ENCODE measurements at regions not wholly inside any gene's neighbourhood (a gene's known extent, or its start where the extent isn't known, plus 50 kb on each side); places are given as distances from the start of the nearest gene placed in this dataset.

DNA sequence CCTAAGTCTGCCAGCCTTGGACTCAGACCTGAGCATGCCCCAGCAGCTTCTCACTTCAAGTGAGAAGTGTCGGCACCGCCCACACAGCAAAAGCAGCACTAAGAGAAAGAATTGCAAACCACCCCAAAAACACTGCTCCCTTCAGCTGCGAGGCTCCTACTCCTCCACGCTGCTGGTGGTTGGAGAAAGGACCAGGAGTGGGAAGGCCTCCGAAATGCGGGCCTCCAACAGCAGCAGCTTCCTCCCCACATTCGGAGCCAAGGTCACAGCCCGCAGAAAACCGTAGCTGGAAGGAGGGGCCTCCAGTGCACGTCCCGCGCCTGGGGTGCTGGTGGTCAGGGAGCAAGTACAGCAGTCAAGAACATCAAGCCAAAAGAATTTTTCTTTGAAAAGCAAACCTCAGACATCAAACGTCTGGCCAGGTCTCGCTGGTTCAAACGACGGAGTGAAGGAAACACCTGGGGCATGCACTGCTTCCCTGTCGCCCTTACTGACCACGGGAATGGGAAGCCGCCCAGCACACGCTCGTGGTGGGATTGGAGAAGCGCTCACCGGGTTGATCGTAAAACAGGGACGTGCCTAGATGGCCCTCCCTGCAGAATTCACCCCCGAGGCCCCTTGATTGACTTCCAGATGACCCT, 185.6 kb upstream of the CST7 start:
- H3K4me3 ChIP-seq (ENCODE audit: insufficient read depth, low read depth, low read length) = no peak overlapping the region
- H3K36me3 ChIP-seq (replicated peaks; ENCODE audit: control insufficient read depth, insufficient read depth, low read length) = no peaks in the 10 kb centered on the region
- no peak for DNase-seq
- H3K27me3 ChIP-seq (ENCODE audit: control insufficient read depth, insufficient read depth, low read length) = no peaks in the 10 kb centered on the region

DNA sequence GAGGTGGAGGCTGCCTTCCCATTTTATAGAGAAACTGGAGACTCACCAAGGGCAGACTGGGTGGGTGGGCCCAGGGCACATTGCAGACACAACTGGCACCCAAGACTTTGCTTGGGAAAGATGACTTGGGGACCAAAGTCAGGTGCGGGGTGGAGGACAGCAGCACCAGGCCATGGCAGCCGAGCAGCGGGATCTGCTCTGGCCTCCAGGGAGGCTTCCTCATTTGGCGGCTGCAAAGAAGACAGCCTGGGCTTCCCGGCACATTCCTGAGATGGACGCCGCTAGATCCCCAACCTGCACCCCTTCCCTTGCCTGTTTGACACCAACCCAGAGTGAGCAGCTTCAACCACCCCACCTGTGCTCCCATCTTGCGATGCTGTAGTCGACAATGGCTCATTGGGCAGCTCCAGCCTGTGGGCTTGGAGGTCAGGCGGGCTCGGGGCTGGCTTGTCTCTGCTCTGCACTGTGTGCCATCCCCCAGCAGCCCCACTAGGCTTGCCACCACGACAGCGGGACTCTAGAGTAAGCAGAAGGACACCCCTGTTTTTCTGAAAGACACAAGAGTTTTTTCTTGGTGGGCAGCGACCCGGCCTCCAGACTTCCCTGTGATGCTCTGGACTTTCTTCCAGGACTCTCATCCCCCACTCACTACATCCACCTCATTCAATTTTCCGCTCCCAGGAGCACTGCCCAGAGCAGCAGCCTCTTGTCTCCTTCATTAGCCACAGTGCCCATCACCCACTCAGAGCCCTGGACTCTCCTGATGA, 184.9 kb upstream of the CST7 start:
- no peaks in the 10 kb centered on the region for H3K27me3 ChIP-seq (ENCODE audit: control insufficient read depth, insufficient read depth, low read length)
- DNase-seq = no peak
- H3K4me3 ChIP-seq (ENCODE audit: insufficient read depth, low read depth, low read length) = no peak overlapping the region
- H3K36me3 ChIP-seq (replicated peaks; ENCODE audit: control insufficient read depth, insufficient read depth, low read length) = no peaks in the 10 kb centered on the region

DNA sequence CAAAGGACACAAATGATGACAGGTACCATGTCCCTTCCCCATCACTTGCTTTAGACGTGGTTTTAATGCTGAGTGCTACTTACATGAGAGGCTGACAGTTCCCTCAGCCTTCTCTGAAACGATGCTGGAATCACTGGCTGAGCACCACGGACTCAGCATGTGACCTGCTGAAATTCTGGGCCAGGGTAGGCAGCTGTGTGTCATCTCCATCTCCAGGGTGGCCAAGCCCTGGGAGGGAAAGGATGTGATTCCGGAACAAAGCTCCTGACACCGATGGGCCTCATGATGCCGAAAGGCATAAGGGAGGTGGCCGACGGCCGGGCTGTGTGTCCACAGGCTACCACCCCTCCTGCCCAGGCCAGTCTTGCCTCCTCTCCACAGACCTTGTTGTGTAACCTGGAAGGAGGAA, 184.3 kb upstream of the CST7 start:
- no peaks in the 10 kb centered on the region for H3K36me3 ChIP-seq (replicated peaks; ENCODE audit: control insufficient read depth, insufficient read depth, low read length)
- H3K27me3 ChIP-seq (ENCODE audit: control insufficient read depth, insufficient read depth, low read length) = no peaks in the 10 kb centered on the region
- H3K4me3 ChIP-seq (ENCODE audit: insufficient read depth, low read depth, low read length) = no peak overlapping the region
- no peak for DNase-seq

DNA sequence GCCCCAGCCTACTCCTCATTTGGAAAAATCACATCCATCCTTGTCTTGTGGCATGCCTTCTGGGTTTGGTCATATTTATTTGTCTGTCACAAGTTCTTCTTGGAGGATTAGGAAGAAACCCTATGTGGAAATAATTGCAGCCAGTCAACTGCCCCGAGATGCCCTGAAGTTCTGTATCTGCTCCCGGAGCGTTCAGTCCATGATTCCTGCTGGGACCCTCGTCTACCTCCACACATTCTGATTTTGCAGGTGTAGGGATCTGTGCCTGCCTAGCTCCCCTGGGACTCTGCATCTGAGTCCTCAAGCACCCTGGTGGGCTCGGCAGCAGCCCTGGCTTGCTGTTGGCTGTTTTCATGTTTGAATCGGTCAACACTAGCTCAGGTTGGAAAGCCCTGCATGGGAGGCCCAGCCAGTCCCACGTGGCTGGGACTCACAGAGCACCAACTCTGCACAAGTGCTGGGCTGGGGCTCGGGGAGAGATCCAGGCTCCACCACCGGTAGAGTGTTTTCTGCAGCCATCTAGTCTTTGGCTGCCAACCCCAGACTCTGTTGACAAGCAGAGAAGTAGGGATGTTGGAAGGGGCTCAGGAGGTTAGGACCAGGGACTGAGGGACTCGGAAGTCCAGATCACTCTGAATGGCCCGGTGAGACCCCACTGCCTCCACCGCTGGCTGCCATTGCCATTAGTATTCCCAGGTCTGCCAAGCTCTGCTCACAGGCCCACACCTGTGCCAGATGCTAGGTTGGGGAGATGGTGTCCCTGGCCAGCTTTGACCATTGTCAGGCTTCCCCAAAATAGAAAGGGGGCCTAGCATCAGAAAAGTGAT, 183.5 kb upstream of the CST7 start:
- H3K27me3 ChIP-seq (ENCODE audit: control insufficient read depth, insufficient read depth, low read length) = no peaks in the 10 kb centered on the region
- no peak for DNase-seq
- no peaks in the 10 kb centered on the region for H3K36me3 ChIP-seq (replicated peaks; ENCODE audit: control insufficient read depth, insufficient read depth, low read length)
- H3K4me3 ChIP-seq (ENCODE audit: insufficient read depth, low read depth, low read length) = no peak overlapping the region

DNA sequence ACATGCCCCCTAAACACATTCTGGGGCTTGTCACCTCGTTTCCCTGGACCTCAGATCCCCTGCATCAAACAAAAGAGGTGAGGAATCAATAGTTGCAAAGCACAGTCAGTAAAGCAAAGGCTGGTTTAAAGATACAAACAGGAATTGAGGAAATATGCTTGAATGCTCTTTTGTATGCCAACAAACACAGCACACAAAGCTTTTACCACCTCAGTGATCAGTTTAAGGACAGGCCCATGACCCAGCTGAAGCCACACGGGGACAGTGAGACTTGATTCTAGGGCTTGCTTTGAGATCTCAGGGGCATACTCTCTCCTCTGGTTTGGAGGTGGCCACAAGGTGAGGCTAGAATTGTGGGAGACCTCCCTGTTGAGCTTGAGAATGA, 182.9 kb upstream of the CST7 start:
- no peaks in the 10 kb centered on the region for H3K36me3 ChIP-seq (replicated peaks; ENCODE audit: control insufficient read depth, insufficient read depth, low read length)
- no peak overlapping the region for H3K4me3 ChIP-seq (ENCODE audit: insufficient read depth, low read depth, low read length)
- no peaks in the 10 kb centered on the region for H3K27me3 ChIP-seq (ENCODE audit: control insufficient read depth, insufficient read depth, low read length)
- no peak for DNase-seq

DNA sequence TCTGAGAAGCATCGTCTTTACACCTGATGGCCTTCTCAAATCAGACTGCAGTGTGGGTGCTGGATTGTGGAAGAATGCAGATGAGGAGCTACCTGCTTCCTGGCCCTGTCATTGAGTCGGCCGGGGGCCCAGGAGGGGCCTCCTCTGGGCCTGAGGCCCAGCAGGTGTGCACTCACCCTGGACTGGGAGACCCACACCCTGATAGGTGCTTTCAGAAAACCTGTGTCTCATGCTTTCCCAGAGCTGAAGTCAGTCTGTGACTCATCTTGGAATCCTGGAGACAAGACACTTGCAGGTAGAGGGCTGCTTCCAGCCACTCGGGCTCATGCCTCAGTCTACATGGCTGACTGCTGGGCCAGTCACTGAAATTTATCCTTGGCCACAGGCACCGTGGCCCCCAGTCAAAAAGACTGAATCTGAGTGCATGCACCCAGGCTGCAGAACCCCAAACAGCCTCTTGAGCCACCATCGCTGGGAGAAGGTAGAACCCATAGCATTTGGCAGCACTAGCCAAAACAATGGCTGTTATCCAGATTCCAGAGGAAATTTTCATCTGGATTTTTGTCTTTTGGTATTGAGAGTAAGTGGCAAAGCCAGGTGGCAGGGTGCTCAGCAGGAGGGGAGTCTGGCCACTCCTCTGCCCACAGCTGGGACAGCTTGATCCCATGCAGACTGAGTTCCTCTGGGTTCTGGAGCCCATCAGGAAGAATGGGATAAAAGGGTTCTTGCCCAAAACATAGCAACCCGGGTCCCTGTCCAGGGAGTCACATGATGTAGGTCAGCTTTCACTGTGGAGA, 182.0 kb upstream of the CST7 start:
- no peak for DNase-seq
- Histone ChIP-seq H3K36me3 (replicated peaks; ENCODE audit: control insufficient read depth, insufficient read depth, low read length) (no peaks in the 10 kb centered on the region), H3K27me3 (ENCODE audit: control insufficient read depth, insufficient read depth, low read length) (no peaks in the 10 kb centered on the region), H3K4me3 (ENCODE audit: insufficient read depth, low read depth, low read length) (no peak overlapping the region)

DNA sequence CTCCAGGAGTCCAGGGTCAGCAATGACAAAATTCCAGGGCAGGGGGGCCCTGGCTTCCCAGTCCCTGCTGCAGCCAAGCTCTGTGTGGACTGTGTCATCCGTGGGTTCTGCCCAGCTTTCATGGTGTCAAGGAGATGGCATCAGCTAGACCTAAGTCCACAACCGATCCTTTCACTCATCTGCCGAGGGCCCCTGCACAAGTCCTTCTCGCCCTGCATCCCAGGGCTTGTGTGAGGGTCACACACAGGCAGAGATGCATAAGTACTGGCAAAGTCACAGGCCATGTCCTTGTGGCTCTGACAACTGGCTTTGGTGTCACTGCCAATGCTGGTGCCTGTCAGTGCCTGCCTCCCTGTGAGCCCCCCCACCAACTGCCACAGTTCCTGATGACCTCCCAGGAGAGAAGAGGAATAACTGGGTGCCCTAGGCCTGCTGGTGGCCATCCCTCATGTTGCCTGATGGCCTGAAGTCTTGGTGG, 181.4 kb upstream of the CST7 start:
- H3K36me3 ChIP-seq (replicated peaks; ENCODE audit: control insufficient read depth, insufficient read depth, low read length) = no peaks in the 10 kb centered on the region
- H3K4me3 ChIP-seq (ENCODE audit: insufficient read depth, low read depth, low read length) = no peak overlapping the region
- no peak for DNase-seq
- no peaks in the 10 kb centered on the region for H3K27me3 ChIP-seq (ENCODE audit: control insufficient read depth, insufficient read depth, low read length)

DNA sequence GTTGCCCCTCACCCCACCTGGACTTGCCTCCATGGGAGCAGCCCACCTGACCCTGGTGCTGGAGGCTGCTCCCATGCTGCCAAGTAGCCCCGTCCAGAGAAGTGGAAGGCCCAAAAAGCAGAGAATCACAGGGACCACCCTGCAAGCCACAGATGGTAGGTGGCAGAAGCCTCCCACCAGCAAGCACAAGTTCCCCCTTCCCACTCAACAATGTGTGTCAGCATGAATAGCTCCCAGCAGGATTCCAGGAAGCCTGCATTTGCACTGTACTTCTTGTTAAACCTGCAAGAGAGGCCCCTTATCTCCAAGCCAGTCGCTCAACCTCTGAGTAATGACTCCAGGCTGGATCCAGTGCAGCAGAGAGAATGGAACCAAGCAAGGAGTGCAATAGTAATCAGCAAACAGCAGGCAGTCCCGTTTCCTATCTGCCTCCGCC, 180.8 kb upstream of the CST7 start:
- no peaks in the 10 kb centered on the region for H3K36me3 ChIP-seq (replicated peaks; ENCODE audit: control insufficient read depth, insufficient read depth, low read length)
- DNase-seq = no peak

DNA sequence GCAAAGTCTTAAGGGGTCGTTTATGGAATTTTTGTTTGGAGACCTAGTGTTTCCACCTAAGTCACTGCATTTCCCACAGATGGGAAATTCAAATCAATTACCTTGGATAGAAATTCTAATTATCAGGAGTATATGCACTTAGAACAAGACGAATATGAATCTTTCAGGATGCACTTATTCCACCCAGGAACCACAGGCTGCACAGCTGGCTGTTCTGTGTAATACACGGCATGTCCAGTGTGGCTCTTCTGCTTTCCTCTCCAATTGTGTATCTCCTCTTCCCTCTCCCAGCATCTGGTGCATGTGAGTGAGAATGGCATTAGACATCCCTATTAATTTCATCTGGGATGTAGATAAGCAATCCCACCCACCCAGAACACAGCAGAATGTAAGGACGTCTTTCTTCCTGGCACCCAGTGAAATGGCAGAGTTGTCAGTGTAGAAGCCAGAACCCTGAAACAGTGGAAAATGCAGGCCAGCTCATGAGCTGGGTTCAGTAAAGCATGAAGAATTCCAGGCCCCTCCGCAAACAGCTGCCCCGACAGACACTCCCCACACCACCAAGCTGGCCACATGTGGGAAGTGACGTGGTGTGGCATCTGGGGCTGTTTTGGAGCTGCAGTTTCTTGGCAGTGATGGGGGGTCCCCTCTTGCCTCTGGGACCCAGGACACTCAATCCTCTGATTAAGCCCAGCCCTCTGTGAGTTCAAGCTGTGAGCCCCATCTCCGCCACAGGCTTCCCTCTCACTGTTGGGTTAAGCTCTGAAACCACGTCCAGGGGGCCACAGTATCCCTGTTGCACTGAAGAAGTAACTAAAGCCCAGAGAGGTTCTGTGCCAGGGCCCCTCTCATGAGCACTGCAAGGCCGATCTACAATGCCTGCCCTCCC, 180.1 kb upstream of the CST7 start:
- DNase-seq = no peak
- no peaks in the 10 kb centered on the region for H3K36me3 ChIP-seq (replicated peaks; ENCODE audit: control insufficient read depth, insufficient read depth, low read length)

More for the DNA sequence above, 180.8 kb upstream of the CST7 start:
- Histone ChIP-seq H3K27me3 (ENCODE audit: control insufficient read depth, insufficient read depth, low read length) (no peaks in the 10 kb centered on the region), H3K4me3 (ENCODE audit: insufficient read depth, low read depth, low read length) (no peak overlapping the region)

DNA sequence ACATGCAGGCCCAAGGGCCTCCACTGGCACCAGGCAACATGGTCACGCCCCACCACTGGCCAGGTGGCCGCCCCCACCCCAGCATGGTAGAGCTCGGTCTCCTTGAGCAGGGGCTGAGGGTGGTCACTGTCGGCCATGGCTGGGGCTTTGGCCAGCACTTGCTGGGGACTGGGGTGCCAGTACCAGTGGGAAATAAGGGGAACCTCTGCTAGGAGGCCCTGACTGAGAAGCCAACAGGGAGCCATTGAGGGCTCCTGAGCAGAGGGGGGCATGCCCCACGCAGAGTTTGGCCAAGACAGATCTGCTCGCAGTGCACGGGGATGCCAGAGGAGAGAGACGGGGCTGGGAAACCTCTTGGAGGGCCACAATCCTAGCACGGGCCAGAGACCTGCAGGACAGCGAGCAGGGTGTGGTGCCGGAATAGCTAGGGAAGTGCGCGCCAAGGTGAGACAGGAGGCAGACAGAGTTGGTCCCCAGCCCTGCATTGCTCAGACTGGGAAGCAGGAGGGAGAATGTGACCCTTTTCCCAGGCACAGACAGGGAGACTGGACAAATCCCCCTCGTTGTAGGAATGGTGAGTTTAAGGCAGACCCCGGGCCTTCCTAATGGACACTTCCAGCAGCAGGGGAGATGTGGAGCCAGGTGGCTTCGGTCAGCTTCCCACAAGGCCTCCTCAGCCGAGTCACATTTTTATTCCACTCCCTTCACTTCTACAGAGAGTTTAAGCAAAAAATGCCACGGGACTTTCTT, 179.0 kb upstream of the CST7 start:
- no peaks in the 10 kb centered on the region for H3K36me3 ChIP-seq (replicated peaks; ENCODE audit: control insufficient read depth, insufficient read depth, low read length)
- no peaks in the 10 kb centered on the region for H3K27me3 ChIP-seq (ENCODE audit: control insufficient read depth, insufficient read depth, low read length)
- no peak for DNase-seq
- no peak overlapping the region for H3K4me3 ChIP-seq (ENCODE audit: insufficient read depth, low read depth, low read length)

More for the DNA sequence above, 180.1 kb upstream of the CST7 start:
- Histone ChIP-seq H3K4me3 (ENCODE audit: insufficient read depth, low read depth, low read length) (no peak overlapping the region), H3K27me3 (ENCODE audit: control insufficient read depth, insufficient read depth, low read length) (no peaks in the 10 kb centered on the region)

DNA sequence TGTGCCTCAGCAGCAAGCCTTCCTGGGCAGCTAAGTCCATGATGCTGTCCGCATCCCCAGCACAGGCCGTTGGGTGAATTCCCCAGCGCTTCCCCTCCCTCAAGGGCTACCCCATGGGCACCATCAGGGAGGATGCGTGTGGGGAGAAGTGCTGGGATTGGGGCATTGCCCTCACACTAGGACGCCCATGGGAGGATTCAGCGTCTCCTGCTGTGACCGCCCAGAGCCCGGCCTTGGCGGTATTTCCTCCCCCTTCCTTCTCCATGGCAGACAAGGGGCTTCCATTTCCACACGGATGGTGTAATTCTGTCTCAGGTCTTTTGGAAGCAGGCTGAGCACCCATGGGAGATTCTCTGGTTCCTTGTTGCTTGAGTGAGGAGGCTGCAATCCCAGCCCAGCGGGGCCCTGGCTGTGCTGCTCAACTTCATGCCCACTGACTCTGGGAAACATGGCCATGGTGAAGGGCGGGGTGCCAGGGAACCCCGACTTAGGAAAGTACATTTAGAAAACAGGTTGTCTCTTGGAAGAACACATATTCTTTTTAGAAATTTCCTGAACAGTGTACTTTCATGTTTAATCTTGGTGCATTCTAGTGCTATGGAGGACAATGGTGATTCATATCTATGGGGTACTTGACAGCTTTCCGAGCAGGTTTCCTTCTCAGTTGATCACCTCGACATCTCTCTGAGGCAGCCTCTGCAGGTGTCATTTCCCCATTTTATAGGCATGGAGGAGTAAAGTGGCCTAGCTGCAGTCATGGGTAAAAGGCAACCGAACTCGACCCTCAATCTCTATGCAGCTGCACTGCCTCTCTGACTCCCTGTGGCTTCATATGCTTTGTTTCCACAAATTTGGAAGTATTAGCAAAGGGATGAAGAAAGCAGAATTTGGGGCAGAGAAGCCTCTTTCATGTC, 178.2 kb upstream of the CST7 start:
- Histone ChIP-seq H3K36me3 (replicated peaks; ENCODE audit: control insufficient read depth, insufficient read depth, low read length) (no peaks in the 10 kb centered on the region), H3K4me3 (ENCODE audit: insufficient read depth, low read depth, low read length) (no peak overlapping the region), H3K27me3 (ENCODE audit: control insufficient read depth, insufficient read depth, low read length) (no peaks in the 10 kb centered on the region)
- DNase-seq = no peak

DNA sequence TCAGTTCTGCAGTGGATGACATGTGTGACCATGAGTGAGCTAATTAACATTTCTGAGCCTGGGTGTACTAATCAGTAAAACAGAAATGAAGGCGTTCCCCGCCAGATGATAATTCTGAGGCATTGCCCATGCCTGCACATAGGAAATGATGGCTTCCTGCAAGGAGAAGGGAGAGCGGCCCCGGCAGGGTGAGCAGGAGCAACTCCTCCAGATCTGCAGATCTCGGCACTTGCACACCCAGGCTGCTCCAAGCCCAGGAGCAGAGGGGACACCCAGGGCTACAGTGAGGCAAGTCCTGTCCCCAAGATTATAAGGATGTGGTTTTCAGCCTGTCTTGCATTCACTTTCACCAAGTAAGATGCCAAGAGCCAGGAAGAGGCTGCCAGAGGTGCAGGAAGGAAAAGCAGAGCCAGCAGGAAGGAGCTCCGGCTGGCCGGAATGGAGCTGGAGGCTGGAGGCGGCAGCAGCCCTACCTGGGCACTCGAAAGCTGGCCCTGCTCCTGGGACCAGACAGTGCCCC, 177.5 kb upstream of the CST7 start:
- Histone ChIP-seq H3K4me3 (ENCODE audit: insufficient read depth, low read depth, low read length) (no peak overlapping the region), H3K27me3 (ENCODE audit: control insufficient read depth, insufficient read depth, low read length) (no peaks in the 10 kb centered on the region), H3K36me3 (replicated peaks; ENCODE audit: control insufficient read depth, insufficient read depth, low read length) (no peaks in the 10 kb centered on the region)
- no peak for DNase-seq
